ENCODE measurements at regions not wholly inside any gene's neighbourhood (a gene's known extent, or its start where the extent isn't known, plus 50 kb on each side); places are given as distances from the start of the nearest gene placed in this dataset.
A peak's percentile ranks its signal among the peaks of the same experiment; 100 is the strongest.
"Not testable (repeated sequence)": the region's sequence is repeated elsewhere in the genome, so short reads cannot be mapped to it uniquely, and the experiment has no call there.

GRCh38 chrX:93868289-93868965, 194.4 kb downstream of the FAM133A start:
- no peak for DNase-seq (ENCODE audit: extremely low read depth in 1 of 11, low read depth in 9 of 11, low spot score in 4 of 11)

- DNase-seq (ENCODE audit: extremely low read depth in 1 of 11, low read depth in 9 of 11, low spot score in 4 of 11) = peak in 7 of 11 donors; percentile 0 to 9 (median 2)
Measured at GRCh38 chrX:93874554-93874953, 200.5 kb downstream of the FAM133A start.

- no peak for DNase-seq (ENCODE audit: extremely low read depth in 1 of 11, low read depth in 9 of 11, low spot score in 4 of 11)
Measured at GRCh38 chrX:93875621-93876282, 201.7 kb downstream of the FAM133A start.

- DNase-seq (ENCODE audit: extremely low read depth in 1 of 11, low read depth in 9 of 11, low spot score in 4 of 11) = not testable (repeated sequence)
Measured at GRCh38 chrX:93921041-93921440, 247.0 kb downstream of the FAM133A start.

DNA sequence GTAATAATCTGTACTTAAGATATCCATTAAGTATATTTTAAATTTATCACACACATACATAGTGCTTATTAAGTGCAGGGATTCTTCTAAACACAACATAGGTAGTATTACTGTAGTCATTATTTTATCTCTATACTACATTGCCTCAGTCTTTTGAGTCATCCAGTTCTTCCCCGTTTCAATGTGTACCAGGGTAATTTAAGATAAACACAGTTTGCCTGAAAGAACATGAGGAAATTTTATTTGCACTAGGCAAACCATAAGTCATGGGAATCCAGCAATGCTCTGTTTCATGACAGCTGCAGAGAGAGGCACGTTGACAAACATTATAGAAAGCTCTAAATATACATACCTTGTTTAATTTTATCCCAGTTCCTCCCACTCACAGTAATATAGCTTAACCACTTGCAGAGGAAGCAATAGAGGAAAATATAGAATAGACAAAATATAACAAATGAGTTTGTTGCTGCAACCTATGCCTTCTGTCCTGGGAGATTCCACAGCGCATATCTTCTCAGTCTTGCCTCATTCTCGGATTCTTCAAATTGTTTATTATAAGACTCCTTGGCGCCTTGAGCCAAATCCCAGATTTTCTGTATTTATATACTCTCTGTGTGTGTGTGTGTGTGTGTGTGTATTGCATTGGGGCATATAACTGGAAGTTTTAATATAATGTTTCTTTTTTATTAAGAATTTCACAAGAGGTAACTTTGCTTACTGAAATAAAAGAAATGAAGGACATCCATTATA, 258.6 kb downstream of the FAM133A start:
- no peak for DNase-seq (ENCODE audit: extremely low read depth in 1 of 11, low read depth in 9 of 11, low spot score in 4 of 11)

- no peak for DNase-seq (ENCODE audit: extremely low read depth in 1 of 11, low read depth in 9 of 11, low spot score in 4 of 11)
Measured at GRCh38 chrX:93977641-93978040, 303.6 kb downstream of the FAM133A start.

- no peak for DNase-seq (ENCODE audit: extremely low read depth in 1 of 11, low read depth in 9 of 11, low spot score in 4 of 11)
Measured at GRCh38 chrX:93985344-93986307, 311.6 kb downstream of the FAM133A start.
